GM19351 (cell line): ENCODE measurements at regions not wholly inside any gene's neighbourhood (a gene's known extent, or its start where the extent isn't known, plus 50 kb on each side); places are given as distances from the start of the nearest gene placed in this dataset.

Experiments used
- ATAC-seq: cut with Tn5 transposase; IDR thresholded peaks from one replicate; pipeline ENCODE4 v1.9.1; 2021; ENCODE audit warnings: mild to moderate bottlenecking, moderate library complexity; ENCODE audit not compliant: unreplicated experiment

DNA sequence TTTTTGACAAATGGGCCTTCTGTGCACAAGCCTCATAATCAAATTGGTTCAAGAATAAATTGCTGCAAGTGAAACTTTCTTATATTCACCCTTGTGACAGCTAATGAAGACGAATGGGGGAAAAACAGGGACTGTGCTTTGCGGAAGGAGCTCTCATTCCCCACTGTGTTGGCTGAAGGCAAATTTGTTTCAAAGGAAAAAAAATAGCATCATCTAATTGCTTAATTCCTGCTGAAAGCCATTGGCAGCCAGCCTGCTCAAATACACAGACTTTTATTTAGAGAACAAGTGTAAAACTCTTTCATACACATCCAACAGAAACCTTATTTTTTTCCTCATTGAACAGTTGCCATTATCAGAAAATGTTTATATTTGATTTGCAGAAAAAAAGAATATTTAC lies 172.3 kb downstream of the ARL6IP6 start:
- ATAC-seq: no peak

DNA sequence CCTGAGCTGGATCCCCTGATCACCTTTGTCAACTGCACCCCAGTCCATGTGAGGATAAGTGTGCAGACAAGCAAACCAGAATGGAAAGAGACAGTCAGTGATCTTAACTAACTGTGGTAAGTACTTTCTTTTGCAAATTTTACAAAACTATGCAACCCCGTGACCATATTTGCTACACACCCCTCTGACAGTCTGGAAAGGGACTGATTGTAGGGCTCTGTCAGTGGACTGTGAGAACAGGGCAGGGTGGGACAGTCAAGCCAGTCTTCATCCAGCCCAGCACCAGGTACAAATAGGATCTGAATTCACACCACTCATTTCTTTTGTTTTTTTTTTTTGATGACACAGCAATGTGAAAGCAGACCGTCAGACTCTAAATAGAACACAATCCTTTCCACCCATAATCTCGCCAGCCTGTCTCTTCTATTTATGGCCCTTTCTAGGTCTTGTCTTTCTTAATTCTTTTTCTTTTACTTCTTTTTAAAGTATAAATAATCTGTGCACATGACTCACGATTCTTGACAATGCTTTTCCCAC lies 165.6 kb downstream of the ARL6IP6 start:
- ATAC-seq: no peak

DNA sequence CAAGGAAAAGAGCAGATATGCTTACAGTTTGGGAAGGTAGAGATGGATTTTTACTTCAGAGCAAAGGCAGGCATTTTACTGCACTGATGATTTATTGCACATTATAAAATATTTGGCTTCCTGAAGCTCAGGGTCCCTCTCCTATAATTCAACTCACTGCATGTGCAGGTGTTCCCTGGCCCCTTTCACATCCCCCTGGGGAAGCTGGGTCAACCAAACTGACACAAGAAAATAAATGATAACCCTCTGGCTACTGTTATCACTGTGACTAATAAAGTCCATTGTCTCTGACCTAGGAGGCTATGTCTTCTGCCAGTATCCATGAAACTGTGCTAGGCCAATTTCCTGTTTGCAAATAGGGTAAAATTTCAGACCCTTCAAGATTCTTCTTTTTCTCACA lies 163.1 kb downstream of the ARL6IP6 start:
- ATAC-seq: no peak

DNA sequence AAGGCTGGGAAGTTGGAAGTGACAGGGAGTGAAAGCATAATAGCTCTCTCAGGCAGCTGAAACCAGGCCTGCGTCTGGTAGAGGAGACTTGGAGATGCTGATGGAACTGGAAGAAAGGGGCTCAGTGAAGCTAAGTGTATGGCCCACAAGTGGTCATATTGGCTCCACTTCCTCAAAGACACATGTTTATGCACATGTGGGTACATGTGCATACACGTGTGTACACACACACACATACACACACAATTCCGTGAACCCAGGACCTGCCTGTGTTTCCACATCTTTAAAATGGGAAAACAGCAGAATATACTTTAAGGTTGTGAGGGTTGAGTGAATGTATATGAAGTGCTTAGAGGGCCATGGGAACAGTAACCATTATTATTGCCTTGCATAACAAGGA lies 160.9 kb downstream of the ARL6IP6 start:
- ATAC-seq: no peak

DNA sequence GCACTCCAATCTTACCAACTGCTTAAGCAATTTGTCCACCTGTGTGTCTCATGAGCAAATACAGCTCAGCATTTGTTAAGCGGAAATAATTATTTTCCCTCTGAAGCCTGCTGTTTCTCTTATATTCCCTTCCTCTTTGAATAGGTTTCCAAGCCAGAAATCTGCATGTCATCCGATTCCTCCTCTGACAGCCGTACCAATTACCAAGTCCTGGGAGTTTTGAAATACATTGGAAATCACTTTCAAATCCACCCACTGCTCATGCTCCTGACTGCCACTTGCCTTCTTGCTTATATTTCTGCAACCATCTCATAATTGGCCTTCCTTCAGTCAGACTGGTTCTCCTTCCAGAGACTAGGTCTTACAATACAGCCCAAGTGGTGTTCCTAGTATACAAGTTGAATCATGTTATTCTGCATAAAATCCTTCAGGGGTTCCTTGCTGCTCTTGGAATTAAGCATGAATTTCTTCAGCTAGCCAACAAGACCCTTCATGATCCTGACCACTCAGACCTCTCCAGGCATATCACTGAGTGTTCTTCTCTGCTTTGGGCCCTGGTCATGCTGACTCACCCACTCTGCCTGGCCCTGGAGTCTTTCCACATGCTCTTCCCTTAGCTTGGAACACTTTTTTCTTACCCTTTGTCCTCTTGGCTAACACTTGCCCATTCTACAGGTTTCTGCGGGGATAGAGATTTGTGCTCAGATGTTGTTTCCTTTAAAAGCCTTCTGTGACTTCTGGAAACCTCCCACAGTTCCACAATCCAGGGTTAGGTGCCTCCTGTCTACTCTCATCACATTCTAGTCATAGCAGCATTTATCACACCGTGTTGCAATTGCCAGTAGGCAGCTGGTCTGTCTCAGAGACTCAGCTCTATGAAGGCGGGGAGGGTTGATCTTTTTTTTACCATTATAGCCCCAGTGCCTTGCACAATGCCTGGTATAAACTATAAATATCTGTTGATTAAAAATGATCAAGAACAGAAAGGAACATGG lies 157.6 kb downstream of the ARL6IP6 start:
- no peak for ATAC-seq

DNA sequence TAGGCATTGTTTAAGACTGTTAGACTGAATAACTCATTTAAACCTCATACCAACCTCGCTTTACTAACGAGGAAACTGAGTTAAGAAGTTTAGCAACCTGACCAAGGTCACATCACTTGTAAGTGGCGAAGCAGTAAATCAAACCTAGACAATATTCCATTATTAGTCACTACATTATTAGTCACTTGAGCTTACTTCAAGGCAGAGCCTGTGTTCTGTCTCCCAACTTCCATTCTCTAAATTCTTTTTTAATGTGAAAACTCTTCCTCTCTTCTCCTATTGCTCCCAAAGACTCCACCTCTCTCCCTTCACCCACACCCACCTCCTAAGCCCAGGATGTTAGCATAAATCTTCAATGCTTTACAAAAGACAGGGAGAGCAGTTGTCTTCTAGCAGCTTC lies 156.5 kb downstream of the ARL6IP6 start:
- ATAC-seq: no peak

DNA sequence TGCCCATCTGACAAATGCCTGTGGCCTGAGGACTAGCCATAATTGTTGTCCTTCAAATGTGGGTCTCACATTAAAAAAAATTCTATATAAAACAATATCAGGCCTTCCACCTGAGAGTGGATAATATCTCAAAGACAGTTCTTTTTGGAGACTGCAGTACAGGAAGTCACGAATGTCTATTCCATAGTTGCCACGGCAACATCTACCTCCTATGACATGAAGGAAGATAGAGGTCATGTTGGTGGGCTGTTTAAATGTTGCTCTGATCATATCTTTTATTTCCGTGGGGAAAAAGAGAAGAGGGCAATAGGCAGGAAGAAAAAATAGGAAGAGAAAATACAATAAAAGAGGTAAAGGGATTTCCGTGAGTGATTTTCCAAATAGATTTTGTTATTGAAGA lies 151.8 kb downstream of the ARL6IP6 start:
- ATAC-seq: no peak

DNA sequence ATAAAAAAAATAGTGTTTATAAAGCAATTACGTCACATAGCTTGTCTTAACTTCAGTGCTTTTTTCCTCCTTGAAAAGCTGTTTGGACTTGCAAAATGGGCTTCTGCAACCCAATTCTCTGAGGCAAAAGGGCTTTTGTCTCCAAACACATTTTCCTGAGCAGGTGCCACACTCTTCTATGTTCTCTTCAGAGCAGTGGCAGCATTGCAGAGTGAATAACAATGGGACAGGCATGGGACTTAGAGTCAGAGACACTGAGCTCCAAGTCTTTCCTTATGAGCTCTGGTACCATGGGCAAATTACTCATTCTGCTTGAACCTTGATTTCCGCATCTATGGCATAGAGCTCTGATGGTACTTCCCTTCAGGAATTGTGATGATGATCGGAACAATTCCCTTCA lies 149.0 kb downstream of the ARL6IP6 start:
- no peak for ATAC-seq

DNA sequence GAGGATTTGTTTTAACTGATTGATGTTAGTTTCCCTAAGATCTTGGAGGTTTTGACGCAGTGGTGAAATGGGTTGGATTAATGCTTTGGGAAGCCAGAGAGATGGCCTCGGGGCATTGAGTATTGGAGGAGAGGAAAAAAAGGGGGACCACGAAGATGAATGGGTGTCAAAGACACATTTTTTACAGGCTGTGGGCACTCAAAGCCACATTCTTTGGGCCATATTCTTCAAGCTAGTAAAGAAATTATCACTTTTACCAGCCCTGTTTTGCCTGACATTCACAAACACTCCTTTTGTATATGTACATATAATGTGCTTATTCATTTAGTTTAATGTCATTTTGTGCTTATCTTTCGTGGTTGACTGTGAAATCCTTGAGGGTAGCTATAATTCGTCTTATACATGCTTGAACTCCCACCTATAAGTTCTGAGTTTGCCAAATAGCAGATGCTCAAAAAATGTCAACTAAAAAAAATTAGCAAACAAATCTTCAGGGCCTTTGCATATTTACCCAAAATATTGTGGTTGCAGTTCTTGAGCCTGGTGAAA lies 146.3 kb downstream of the ARL6IP6 start:
- ATAC-seq: no peak

DNA sequence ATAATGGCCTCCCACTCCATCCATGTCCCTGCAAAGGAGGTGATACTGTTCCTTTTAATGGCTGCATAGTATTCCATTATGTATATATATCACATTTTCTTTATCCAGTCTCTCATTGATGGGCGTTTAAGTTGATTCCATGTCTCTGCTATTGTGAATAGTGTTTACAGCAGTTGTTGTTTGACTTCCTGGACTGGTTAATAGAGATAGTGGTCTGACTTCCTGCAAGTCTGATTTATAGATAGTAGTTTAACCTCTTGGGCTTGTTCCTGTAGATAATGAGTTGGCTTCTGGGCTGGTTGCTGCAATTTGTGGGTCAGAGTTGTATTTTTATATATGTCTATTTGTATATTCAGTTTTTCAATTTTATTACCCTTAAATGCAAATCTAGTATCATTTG lies 145.4 kb downstream of the ARL6IP6 start:
- no peak for ATAC-seq

DNA sequence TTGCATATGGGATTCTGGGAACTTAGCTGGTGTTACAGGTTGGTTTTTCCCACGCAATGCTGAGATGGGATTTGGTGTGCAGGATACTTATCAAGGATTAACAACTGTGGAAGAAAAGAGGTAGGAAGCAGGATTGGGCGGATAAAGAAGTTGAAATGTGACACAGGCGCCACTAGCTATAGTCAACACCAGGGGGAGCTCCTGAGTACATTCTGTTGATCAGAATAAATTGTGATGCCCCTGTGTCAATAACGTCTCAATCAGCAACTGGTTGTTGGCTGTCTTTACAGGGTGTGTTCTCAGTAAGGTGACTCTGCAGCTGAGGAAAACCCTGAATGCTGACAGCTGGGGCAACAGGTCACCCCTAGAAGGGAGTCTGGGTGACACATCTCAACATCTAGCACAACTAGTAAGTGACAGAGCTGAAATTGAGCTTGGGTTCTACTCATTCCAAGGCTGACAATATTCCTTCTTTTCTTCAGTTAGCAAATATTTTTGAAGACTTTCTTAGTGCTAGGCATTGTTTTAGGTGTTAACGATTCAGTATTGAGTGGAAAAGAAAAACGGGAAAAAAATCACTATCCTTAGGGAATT lies 143.0 kb downstream of the ARL6IP6 start:
- ATAC-seq: peak; percentile 87

DNA sequence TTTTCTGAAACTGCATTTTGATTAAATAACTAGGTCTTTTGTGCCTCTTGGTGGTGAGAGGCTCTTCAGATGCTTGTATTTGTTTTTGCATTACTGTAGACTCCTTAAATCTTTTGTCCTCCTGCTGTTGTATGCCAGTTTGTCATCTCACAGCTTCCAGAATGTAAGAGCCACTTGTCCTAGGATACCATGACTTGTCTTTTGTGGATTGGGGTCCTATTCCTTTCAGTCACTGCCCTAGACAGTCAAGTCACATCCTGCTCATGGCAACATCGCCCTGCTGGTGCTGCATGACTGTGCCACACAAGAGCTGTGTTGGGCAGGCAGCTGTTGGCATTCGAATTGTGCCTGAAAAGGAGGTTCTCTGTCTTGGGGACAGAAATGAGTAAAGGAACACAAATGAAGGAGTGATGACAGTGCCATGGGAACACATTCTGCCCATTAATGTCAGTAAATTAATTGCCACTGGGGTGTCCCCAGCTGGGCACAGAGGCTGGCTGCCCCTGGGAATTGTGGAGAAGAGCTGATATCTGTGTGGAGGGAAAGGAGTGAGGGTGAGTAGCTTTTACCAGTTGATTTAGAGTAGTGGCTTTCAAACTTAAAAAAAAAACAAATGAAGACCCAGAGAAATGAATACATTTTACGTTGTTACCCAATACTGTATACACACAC lies 140.3 kb downstream of the ARL6IP6 start:
- no peak for ATAC-seq

DNA sequence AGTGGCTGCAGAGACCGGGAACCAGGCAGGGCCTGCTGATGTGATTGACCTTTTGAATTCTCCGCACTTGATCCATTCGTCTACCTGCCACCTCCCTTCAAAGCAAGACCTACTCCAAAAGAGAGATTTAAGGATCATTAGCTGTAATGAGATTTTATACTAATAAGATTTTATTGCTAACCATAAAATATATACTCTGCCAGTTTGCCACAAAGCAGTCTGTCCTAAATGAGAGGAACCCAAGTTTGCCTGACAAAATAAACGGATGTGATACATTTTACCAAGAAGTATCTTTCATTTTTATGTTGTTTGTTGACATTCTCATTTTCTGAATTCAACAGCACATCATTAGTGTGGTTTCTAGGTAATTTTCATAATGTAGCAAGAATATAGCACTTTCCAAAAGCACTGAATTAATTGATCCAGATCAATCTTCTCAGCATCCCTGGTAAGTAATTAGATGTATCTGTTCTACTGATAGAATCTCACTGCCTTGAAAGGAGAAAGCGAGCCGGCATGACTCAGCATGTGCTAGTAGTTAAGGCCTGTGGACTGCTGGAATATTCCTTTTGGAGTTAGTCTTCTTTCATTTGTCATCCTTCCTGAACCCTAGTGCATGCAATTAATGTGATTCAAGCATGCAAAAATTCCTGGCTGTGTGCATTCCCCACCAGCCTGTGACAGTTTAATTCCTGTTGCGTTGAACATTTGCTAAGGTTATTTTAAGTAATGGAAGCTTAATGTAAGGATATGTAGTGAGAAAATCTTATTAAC lies 128.5 kb downstream of the ARL6IP6 start:
- ATAC-seq: no peak

DNA sequence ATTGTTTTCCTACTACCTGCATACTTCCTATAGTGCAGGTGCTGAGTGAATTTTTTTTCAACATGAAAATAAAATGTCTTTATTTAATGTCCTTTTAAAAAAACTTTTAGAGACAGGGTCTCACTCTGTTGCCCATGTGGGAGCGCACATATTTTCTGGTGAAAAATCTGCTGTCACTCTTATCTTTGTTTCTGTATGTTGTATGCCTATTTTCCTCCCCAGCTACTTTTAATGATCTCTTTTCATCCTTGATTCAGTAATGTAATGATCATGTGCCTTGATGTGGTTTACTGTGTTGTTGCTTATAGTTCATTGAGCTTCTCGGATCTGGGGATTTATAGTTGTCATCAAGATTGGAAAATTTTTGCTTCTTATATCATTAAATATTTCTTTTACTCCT lies 117.3 kb downstream of the ARL6IP6 start:
- no peak for ATAC-seq

DNA sequence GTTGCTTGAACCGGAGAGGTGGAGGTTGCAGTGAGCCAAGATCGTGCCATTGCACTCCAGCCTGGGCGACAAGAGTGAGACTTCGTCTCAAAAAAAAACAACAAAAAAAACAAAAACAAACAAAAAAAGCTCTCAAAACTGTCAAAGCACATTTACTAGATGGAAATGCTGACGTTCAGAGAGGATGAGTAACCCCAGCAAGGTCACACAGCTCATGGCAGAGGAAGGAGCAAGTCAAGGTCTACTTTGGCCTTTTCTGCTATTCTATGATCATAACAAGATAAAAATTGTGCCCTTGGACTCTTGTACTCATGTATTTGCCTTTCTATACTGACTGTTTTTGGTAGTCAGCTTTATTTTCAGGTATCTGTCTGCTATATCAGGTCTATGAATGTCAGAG lies 109.5 kb downstream of the ARL6IP6 start:
- no peak for ATAC-seq

DNA sequence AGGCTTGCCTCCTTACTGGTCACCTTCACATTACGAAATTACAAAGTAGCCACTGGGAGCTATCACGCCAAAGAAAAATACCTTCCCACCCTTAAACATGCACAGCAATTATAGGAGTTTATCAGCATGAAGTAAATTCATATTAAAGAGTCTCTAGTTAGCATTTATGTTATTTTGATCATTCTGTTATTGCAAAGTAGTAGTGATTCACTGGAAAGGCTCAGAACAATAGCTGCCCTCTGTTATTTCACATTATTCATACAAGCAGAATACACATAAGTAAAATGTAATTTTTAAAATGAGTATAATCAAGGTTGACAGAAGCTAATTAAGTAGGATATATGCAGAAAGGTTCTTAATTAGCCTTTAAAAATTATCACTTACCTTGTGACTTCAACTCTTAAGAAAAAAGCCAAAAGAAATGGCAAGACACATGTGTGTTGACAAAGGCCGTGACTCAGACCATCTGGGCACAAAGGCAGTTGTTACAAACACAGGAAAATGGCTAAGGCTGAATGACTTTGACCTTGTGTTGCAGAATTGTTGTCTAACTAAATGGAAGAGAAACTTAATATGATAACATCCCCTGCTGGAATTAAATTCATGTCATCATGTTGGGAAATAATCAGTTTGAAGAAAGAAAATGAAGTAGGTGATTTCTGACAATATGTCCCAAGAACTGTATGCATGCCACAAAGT lies 108.3 kb downstream of the ARL6IP6 start:
- no peak for ATAC-seq

DNA sequence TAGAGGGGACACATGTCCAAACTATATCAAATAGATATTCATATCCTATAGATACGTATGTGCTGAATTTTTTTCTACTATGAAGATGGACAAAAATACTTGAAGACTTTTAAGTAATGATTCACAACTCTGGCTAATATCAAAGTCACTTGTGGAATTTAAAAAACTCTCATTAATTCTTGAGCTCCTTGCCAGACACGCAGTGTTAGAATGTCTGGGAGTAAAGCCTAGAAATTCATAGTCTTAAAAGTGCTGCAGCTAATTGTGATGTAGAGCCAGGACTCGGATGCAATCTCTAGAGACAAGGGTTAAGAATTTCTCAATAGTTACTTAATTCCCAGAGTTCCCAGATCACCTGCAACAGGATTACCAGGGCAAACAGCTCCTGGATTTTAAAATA lies 107.4 kb downstream of the ARL6IP6 start:
- ATAC-seq: no peak

DNA sequence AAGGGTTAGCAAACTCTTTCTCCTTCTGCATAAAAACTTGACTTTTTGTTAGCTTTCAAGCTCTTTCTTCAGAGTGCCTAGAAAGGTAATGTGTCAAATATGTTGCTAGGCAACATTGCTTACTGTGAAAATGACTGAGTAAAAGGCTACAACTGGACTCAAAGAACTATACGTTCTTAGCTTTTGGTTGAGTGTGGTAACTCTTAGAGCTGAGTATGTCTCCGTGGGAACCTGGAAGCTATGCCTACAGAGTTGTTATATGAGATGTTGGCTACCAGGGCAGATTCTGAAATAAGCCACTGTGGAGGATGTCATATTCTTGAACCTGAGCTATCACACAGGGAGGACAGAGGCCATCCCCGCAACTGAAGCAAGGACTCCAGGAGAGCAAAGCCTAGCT lies 105.5 kb downstream of the ARL6IP6 start:
- no peak for ATAC-seq

DNA sequence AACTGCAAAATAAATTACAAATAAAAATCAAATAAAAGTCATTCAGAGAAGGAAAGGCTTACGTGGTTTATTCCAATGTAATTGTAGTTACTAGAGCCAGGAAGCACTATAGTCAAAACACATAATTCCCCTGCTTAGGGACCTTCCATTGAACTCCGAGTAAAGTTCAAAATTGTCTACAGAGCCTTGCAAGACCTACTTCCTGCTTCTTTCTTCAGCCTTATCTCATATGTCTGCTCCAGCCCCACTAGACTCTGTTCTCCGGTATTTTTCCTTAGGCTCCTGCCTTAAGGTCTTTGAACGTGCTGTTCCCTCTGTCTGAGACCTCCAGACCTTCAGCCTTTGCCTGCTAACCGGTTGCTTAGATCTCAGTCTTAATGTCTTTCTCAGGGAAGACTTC lies 104.3 kb downstream of the ARL6IP6 start:
- no peak for ATAC-seq

DNA sequence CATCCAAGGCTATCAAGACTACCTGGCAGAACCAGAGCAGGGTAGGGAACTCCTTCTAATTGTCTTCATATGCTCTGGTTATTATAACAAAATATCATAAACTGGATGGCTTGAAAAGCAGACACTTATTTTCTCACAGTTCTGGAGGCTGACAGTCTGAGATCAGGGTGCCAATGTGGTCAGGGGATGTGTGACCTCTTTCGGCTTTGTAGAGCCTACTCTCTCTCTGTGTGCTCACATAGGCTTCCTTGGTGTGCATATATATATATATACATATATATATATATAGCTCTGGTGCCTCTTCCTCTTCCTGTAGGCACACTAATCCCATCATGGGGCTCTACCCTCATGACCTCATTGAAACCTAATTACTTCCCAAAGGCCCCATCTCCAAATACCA lies 101.6 kb downstream of the ARL6IP6 start:
- no peak for ATAC-seq
